NCI-H345 (cell line): ENCODE measurements at regions not wholly inside any gene's neighbourhood (a gene's known extent, or its start where the extent isn't known, plus 50 kb on each side); places are given as distances from the start of the nearest gene placed in this dataset.
A peak's percentile ranks its signal among the peaks of the same experiment; 100 is the strongest.

Experiments used
- DNase-seq: peaks from one replicate; lab custom pipeline; 2025; lab: John Stamatoyannopoulos, UW

DNA sequence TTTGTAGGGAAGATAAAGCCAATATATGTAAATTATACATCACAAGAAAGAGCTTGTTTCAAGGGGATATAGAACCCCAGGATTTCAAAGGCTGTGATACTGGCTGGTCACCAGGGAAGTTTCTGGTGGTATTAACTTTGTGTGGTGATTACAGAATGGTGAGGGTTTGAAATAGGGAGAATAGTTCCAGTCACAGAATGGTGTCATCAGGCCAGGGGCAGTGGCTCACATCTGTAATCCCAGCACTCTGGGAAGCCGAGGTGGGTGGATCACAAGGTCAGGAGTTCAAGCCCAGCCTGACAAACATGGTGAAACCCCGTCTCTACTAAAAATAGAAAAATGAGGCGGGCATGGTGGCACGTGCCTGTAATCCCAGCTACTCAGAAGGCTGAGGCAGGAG lies 183.8 kb upstream of the XYLT1 start:
- no peak for DNase-seq

DNA sequence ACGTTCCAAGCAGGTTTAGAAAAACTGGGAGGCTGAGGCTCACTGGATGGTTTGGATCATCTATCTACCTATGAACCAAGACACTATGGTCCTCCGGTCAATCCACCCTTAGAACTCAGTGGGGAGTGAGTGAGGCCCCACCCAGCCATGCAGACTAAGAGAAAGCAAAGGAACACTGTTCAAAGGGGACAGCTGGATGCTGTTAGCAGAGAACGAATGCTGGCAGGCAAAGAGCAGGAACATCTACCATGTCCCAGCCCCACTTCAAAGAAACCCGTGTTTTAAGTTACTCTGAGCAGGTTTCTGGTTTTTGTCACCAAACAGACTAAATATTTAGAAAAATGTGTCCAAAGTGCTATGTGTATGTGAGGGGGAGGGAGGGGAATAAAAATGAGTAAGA lies 183.4 kb upstream of the XYLT1 start:
- DNase-seq, result no peak

GRCh38 chr16:17647879-17648872 lies 177.4 kb upstream of the XYLT1 start:
- DNase-seq, result no peak

GRCh38 chr16:17643935-17644334 lies 173.2 kb upstream of the XYLT1 start:
- no peak for DNase-seq

DNA sequence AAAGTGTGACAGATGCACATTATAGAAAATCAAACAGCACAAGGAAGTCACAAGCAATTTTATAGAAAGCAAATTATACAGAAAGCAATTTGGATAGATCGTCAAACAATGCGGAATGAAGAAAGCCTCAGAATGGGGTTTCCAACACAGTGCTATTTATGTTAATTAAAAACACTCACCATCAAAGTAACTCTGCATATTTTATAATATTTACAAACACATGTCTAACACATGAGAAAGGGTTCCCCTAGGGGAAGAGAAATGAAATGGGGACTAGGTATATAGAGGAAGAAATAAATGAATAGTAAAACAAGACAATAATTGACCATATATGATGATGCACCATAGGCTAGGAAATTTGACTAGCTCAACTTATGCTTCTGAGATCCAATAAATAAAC lies 171.2 kb upstream of the XYLT1 start:
- no peak for DNase-seq

DNA sequence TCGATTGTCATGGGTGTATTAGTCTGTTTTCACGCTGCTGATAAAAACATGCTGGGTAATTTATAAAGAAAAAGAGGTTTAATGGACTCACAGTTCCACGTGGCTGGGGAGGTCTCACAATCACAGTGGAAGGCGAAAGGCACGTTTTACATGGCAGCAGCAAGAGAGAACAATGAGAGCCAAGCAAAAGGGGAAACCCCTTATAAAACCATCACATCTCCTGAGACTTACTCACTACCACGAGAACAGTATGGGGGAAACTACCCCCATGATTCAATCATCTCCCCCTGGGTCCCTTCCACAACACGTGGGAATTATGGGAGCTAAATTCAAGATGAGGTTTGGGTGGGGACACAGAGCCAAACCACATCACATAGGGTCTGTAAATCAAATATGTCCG lies 167.4 kb upstream of the XYLT1 start:
- no peak for DNase-seq

DNA sequence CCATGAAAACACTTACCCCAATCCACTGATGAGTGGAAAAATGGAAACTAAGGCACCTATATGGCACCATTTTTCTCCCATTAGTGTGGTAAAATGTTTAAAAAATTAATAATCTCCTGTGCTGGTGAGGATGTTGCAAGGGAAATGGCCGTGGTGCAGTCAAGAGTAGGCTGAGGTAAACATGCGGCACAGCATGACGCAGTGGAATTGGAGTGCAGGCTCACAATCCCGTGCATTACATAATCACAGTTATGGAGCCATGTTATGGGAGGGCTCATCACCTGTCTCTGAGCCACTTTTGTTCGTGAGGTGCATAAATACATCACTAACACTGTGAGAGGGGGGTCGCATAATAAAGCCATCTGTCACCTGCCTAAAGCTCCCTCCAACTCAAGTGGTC lies 164.4 kb upstream of the XYLT1 start:
- DNase-seq, result peak; percentile 43

- no peak for DNase-seq
These were observed 162.6 kb upstream of the XYLT1 start for GRCh38 chr16:17633181-17633951.

GRCh38 chr16:17632667-17633066 lies 161.9 kb upstream of the XYLT1 start:
- DNase-seq, result peak; percentile 16

DNA sequence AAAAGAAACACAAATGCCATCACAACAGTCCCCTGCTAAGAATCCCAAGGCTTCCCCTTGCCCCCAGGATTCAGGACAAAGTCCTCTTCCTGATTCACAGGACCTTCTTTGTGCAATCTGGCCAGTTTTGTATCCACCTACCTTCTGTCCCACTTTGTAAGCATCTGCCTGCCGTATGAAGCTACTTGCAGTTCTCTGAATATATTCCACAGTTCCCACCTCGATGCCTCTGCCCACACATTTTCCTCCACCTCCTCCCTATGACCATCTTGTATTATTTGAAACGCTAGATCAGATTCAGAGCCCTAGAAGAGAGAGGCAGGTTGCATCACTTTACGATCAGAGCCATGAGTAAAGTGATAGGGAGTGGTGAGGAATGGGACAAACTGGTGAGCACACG lies 159.2 kb upstream of the XYLT1 start:
- no peak for DNase-seq

DNA sequence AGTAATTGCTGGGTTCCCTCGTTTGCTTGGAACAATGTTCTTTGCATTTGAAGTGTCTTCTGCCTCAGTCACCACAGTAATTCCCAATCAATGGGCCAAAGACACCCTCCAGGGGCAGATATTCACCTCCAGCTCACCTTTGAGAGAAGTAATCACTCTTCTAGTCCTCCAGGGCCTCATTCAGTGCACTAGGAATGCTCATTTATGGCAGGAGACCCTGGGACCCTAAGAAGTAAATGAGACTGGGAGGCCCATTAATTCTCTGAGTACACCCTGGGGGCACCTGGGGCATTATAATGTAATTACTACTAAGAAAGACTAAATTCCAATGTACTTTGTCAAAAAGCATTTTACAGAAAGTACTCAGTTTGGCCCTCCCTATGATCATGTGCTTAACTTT lies 158.2 kb upstream of the XYLT1 start:
- no peak for DNase-seq

GRCh38 chr16:17622366-17622765 lies 151.6 kb upstream of the XYLT1 start:
- no peak for DNase-seq

- no peak for DNase-seq
These were observed 148.5 kb upstream of the XYLT1 start for GRCh38 chr16:17619261-17619660.

DNA sequence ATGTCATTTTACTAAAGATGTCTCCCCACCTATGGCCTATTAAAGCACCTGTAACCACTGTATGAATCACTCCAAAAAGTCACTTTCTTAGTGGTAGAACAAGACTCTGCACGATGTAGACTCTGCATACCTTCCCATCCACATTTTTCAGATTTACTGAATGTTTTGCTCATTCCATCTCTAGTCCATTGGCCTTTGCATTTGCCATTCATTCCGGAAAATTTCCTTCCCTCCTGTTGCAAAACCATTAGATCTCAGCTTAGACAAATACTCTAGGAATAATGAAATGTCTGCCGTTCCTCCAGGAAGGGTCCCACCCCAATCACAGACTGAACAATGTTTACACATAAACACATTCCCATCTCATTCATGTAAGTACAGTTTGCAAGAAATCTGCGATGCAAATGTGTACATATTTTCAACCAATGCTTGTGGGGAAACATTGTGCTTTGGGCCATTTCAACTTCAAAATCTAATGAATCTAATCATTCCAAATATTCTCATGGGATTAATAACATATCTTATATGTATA lies 146.3 kb upstream of the XYLT1 start:
- DNase-seq, result no peak

- DNase-seq, result no peak
These were observed 141.6 kb upstream of the XYLT1 start for GRCh38 chr16:17612336-17612735.

DNA sequence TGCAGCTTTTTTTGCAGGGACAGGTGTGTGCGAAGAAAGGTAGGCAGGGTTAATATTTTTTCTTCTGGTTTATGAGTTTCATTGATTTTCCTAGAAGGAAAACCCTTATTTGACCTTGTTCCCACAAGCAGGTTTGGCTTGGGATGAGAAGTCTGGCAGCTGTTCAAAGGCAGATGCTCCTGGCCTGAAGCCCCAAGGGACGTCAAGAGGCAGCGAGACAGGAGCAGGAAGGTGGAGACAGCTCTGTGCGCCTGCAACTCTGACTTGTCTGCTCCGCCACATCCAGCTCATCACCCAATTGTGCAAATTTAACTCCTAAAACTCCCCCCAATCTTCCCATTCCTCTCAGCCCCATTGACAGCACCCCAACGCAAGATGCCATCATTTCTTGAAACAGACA lies 136.8 kb upstream of the XYLT1 start:
- DNase-seq, result peak; percentile 75

DNA sequence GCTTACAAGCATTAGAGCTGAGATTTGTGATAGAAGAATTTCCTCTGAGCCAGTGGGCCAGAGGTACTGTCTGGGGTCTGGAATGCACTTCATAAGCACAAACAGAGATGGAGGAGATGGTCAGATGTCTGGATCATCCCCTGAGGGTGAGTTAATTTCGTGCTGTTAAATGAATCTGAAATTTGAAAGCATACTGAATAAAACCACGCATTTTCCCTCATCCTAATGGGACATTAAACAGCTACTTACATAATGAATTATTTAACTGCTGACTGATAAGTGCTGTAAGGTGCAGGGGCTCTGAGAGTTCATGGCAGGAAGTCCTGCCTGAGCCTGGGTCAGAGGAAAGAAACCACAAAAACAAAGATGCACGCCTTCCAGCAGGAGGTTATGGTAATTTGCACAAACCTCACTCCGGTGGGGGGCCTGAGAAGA lies 136.3 kb upstream of the XYLT1 start:
- no peak for DNase-seq

DNA sequence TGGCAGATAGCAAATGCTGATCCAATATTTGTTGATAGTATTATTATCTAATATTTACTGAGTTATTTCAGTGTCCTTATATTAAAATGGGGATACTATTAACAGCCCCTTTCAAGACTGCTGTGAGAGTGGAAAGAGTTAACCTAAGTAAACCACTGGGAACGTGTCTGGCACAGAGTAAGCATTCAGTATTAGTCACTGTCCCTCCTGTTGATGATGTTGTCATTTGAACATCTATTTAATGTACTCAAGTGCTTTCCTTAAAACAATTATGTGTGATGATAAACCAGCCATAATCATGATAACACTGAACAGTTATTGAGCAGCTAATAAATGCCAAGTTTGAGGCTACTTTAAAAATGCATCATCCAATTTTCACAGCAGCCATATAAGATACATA lies 135.7 kb upstream of the XYLT1 start:
- DNase-seq, result no peak

- DNase-seq, result no peak
These were observed 135.0 kb upstream of the XYLT1 start for GRCh38 chr16:17605784-17606183.

GRCh38 chr16:17603626-17604025 lies 132.9 kb upstream of the XYLT1 start:
- no peak for DNase-seq

- no peak for DNase-seq
These were observed 131.9 kb upstream of the XYLT1 start for GRCh38 chr16:17602678-17603077.

DNA sequence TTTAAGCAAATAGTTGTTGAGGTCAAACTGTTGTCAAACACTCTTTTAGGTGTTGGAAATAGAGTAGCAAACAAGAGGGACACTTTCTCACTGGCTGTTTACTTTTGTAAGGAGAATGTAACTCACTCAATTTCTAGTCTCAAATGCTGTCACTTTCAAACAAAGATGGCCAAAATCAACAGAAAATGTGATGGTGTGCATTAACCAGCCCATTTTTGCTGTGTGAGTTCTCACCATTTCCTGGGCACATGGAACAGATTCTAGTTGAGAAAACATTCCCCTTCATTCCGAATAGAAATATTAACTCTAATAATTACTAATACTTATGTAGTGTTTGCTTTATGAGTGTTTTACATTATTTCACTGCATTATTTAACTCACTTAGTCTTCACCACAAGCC lies 128.2 kb upstream of the XYLT1 start:
- no peak for DNase-seq
